ENCODE measurements at regions not wholly inside any gene's neighbourhood (a gene's known extent, or its start where the extent isn't known, plus 50 kb on each side); places are given as distances from the start of the nearest gene placed in this dataset.
A peak's percentile ranks its signal among the peaks of the same experiment; 100 is the strongest.

- H3K4me1 ChIP-seq (ENCODE audit: control insufficient read depth, extremely low read depth, insufficient read depth, low read length): no peaks in the 10 kb centered on the region
- H3K27ac ChIP-seq (ENCODE audit: insufficient read depth, low read length): no peak overlapping the region
- H3K4me3 ChIP-seq (replicated peaks in 1 of 4; ENCODE audit: control extremely low read depth in 1 of 4, insufficient read depth in 1 of 4, low read depth in 3 of 4, low read length in 4 of 4): no peak overlapping the region
- DNase-seq (ENCODE audit: low read depth in 2 of 2): peak in 1 of 2 donors; percentile 0
- peak overlapping the region; percentile 74 for H2AFZ ChIP-seq (ENCODE audit: low read length)
- H3K79me2 ChIP-seq (ENCODE audit: control insufficient read depth, insufficient read depth, low read length): no peaks in the 10 kb centered on the region
- no peaks in the 10 kb centered on the region for H3K27me3 ChIP-seq (ENCODE audit: control insufficient read depth, insufficient read depth, low read length)
- TF ChIP-seq EZH2 (IDR thresholded peaks at IDR 0.05; ENCODE audit: low read length, missing control alignments) (no peak), CTCF (conservative IDR thresholded peaks at IDR 0.05 in 1 of 2, IDR thresholded peaks at IDR 0.05 in 1 of 2; ENCODE audit: low read depth in 1 of 2, low read length in 2 of 2) (no peak)
- no peaks in the 10 kb centered on the region for H4K20me1 ChIP-seq (ENCODE audit: control insufficient read depth, extremely low read depth, insufficient read depth, low read length)
- H3K9ac ChIP-seq (ENCODE audit: insufficient read depth, low read length): no peak overlapping the region
- H3K36me3 ChIP-seq (ENCODE audit: control insufficient read depth, insufficient read depth, low read length): no peaks in the 10 kb centered on the region
- H3K4me2 ChIP-seq (ENCODE audit: extremely low read depth, insufficient read depth, low read length): peak overlapping the region; percentile 51
- no peaks in the 10 kb centered on the region for H3K9me3 ChIP-seq (ENCODE audit: control insufficient read depth, insufficient read depth, low read depth, low read length)
Observed at GRCh38 chr3:20739814-20740213, 553.8 kb upstream of the SGO1 start.

GRCh38 chr3:20736287-20736852 lies 550.4 kb upstream of the SGO1 start:
- no peak overlapping the region for H3K4me2 ChIP-seq (ENCODE audit: extremely low read depth, insufficient read depth, low read length)
- no peaks in the 10 kb centered on the region for H3K4me1 ChIP-seq (ENCODE audit: control insufficient read depth, extremely low read depth, insufficient read depth, low read length)
- H3K36me3 ChIP-seq (ENCODE audit: control insufficient read depth, insufficient read depth, low read length): no peaks in the 10 kb centered on the region
- no peaks in the 10 kb centered on the region for H3K27me3 ChIP-seq (ENCODE audit: control insufficient read depth, insufficient read depth, low read length)
- no peak for DNase-seq (ENCODE audit: low read depth in 2 of 2)
- no peak overlapping the region for H3K4me3 ChIP-seq (replicated peaks in 1 of 4; ENCODE audit: control extremely low read depth in 1 of 4, insufficient read depth in 1 of 4, low read depth in 3 of 4, low read length in 4 of 4)
- H3K79me2 ChIP-seq (ENCODE audit: control insufficient read depth, insufficient read depth, low read length): no peaks in the 10 kb centered on the region
- no peak overlapping the region for H2AFZ ChIP-seq (ENCODE audit: low read length)
- H3K27ac ChIP-seq (ENCODE audit: insufficient read depth, low read length): no peak overlapping the region
- no peaks in the 10 kb centered on the region for H4K20me1 ChIP-seq (ENCODE audit: control insufficient read depth, extremely low read depth, insufficient read depth, low read length)
- no peak overlapping the region for H3K9ac ChIP-seq (ENCODE audit: insufficient read depth, low read length)
- TF ChIP-seq CTCF (conservative IDR thresholded peaks at IDR 0.05 in 1 of 2, IDR thresholded peaks at IDR 0.05 in 1 of 2; ENCODE audit: low read depth in 1 of 2, low read length in 2 of 2): no peak
- TF ChIP-seq EZH2 (IDR thresholded peaks at IDR 0.05; ENCODE audit: low read length, missing control alignments): no peak
- H3K9me3 ChIP-seq (ENCODE audit: control insufficient read depth, insufficient read depth, low read depth, low read length): no peaks in the 10 kb centered on the region

- Histone ChIP-seq H3K79me2 (ENCODE audit: control insufficient read depth, insufficient read depth, low read length) (no peaks in the 10 kb centered on the region), H3K9ac (ENCODE audit: insufficient read depth, low read length) (no peak overlapping the region), H3K4me3 (replicated peaks in 1 of 4; ENCODE audit: control extremely low read depth in 1 of 4, insufficient read depth in 1 of 4, low read depth in 3 of 4, low read length in 4 of 4) (no peak overlapping the region), H4K20me1 (ENCODE audit: control insufficient read depth, extremely low read depth, insufficient read depth, low read length) (no peaks in the 10 kb centered on the region), H3K27ac (ENCODE audit: insufficient read depth, low read length) (no peak overlapping the region), H3K9me3 (ENCODE audit: control insufficient read depth, insufficient read depth, low read depth, low read length) (no peaks in the 10 kb centered on the region), H3K4me2 (ENCODE audit: extremely low read depth, insufficient read depth, low read length) (no peak overlapping the region), H3K4me1 (ENCODE audit: control insufficient read depth, extremely low read depth, insufficient read depth, low read length) (no peaks in the 10 kb centered on the region), H3K36me3 (ENCODE audit: control insufficient read depth, insufficient read depth, low read length) (no peaks in the 10 kb centered on the region), H3K27me3 (ENCODE audit: control insufficient read depth, insufficient read depth, low read length) (no peaks in the 10 kb centered on the region), H2AFZ (ENCODE audit: low read length) (no peak overlapping the region)
- no peak for TF ChIP-seq CTCF (conservative IDR thresholded peaks at IDR 0.05 in 1 of 2, IDR thresholded peaks at IDR 0.05 in 1 of 2; ENCODE audit: low read depth in 1 of 2, low read length in 2 of 2)
- TF ChIP-seq EZH2 (IDR thresholded peaks at IDR 0.05; ENCODE audit: low read length, missing control alignments): no peak
- no peak for DNase-seq (ENCODE audit: low read depth in 2 of 2)
Observed at GRCh38 chr3:20729185-20729584, 543.2 kb upstream of the SGO1 start.

Measured in fibroblast of lung (primary cell).